OCI-M2 (cell line): ENCODE measurements at regions not wholly inside any gene's neighbourhood (a gene's known extent, or its start where the extent isn't known, plus 50 kb on each side); places are given as distances from the start of the nearest gene placed in this dataset.

ENCODE experiments used
- DNase-seq: peaks from one replicate; lab custom pipeline; 2025; ENCODE audit not compliant: unreplicated experiment; lab: John Stamatoyannopoulos, UW

DNA sequence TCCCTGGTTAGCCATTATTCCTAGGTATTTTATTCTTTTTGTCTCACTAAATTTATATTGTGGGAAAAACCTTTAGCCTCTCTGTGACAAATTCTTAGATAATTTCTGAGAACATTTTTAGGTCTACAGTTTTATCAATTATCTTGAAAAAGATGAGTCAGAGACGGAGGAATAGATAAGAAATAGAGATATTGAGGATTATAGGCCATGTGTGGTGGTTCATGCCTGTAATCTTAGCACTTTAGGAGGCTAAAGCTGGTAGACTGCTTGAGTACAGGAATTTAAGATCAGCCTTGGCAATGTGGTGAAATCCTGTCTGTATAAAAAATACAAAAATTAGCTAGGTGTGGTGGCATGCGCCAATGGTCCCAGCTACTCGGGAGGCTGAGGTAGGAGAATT is 960.2 kb downstream of the SQOR start:
- no peak for DNase-seq

DNA sequence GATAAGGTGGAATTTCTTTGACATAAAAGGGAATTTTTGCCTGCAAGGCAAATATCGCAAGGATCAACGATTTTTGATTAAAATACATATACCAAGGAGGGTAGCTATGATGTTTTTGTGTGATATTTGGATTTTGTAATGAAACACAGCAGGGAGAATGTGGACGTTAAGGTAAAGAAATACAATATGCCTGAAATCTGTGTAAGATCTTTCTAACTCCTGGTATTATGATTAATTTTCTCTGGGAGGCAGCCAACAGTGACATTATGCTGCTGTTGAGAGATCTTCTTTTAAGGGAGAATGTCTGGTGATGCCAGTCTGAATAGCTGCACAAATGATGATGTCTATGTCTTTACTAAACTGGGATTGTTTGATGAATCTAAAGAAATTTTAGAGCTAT is 972.2 kb downstream of the SQOR start:
- DNase-seq: no peak

DNA sequence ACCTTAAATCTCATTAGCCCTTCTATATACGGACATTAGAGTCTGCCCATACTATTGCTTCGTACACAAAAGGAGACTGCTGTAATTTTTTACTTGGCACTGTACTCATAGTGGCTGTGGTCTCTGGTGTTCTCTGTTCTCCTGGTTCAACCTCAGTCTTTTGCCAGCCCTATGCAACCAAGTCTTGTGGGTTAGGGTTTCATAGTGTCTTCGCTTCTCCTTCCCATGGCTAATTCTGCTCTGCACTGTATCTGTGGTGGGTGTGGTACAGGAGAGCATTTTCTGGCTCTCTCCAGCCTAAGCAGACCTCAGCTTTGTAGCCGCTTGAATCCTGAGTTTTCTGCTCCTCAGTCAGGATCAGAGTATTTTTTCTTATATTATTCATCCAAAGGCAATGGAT is 981.2 kb downstream of the SQOR start:
- no peak for DNase-seq

DNA sequence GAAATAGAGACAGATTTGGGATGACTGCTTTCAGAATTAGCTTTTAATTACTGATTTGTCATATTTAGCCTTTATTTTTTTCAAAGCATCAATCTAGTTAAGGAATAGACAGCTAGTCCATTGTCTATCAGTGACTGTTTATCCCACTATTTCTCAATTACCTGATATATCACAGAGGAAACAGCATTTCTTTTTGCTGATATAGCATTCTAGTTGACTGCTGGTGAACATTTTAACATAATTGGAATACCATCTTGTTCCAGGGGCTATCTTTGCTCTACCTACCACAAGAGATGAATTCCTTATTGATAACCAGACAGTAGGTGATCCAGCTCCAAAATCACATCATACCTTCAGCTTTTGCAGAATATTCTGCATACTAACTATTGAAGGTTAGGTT is 982.7 kb downstream of the SQOR start:
- DNase-seq: no peak

DNA sequence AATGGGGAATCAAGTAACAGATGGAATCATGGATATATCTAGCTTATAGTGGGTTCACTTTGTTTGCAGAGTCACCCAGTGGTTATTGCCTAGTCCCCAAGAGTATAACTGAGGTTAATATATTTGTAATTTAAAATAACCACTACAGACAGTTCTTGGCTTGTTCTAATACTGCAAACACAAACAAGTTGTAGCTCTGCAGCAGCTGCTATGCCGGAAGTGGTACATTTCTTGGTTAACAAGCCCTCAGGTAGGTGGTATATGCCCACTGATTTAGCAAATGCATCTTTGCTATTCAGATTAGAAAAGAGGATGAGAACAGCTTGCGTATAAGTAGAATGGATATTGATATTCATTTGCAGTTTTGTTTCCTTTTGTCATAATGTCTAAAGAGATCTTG is 984.2 kb downstream of the SQOR start:
- DNase-seq: no peak

DNA sequence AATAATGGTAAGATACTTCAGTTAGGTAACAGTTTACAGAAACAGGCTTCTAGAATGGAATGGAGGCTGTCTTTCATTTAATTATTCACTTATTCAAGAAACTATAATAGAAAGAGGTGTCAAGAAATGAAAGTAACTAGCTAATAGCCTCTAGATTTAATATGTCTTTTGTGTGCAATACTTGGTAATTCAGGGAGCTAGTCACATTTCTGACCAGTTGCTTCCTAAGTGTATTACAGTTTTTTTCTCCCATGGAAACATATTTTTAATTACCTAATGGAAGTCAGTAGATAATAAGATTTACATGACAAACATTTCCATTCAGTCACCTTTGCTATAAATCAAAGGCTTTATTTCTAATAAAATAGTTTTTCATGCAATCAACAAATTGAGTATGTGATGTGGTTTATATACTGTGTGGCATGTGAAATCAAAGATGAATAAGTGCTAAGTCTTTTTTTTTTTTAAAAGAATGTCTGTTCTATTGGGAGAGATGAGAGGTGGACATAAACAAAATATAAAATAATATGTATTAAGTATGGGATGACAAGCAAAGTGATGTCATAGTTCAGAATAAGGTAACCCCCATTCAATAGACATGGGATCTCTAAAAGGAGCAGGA is 985.7 kb downstream of the SQOR start:
- no peak for DNase-seq

DNA sequence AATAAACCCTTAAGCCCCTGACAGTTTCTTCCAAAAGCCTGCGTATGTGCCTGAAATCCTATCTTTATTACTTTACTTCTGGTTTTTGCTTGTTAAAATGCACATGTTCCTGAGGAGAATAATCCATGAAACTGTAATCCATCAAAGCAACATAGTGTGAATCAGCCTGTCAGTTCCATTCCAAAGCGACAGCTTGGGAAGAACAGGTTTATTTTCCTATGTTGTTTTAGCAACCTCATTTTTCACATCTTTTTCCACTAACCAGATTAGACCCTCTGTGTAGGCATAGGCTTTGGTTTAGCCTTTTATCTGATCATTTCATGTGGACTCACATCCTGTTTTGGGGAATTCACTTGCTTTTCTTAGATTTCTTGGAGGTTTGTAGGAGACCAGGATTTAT is 988.0 kb downstream of the SQOR start:
- DNase-seq: no peak

DNA sequence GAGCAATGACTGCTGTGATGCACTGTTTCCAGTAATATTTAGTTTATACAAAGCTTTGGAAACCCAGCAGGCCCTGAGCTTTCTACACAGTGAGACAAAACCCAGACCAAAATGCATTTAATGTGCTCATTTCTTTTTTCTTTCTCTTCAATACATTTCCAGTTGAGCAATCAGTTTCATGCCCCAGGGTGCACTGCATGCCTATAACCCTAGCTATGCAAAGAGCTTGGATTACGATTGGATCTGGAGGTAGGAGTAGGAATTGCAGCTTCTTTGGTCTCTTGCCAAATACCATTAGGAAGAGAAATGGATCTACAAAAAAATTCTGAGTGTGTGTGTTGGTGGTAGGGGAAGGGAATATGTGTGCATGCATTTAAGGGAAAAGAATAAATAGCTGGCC is 1001.4 kb downstream of the SQOR start:
- DNase-seq: no peak

DNA sequence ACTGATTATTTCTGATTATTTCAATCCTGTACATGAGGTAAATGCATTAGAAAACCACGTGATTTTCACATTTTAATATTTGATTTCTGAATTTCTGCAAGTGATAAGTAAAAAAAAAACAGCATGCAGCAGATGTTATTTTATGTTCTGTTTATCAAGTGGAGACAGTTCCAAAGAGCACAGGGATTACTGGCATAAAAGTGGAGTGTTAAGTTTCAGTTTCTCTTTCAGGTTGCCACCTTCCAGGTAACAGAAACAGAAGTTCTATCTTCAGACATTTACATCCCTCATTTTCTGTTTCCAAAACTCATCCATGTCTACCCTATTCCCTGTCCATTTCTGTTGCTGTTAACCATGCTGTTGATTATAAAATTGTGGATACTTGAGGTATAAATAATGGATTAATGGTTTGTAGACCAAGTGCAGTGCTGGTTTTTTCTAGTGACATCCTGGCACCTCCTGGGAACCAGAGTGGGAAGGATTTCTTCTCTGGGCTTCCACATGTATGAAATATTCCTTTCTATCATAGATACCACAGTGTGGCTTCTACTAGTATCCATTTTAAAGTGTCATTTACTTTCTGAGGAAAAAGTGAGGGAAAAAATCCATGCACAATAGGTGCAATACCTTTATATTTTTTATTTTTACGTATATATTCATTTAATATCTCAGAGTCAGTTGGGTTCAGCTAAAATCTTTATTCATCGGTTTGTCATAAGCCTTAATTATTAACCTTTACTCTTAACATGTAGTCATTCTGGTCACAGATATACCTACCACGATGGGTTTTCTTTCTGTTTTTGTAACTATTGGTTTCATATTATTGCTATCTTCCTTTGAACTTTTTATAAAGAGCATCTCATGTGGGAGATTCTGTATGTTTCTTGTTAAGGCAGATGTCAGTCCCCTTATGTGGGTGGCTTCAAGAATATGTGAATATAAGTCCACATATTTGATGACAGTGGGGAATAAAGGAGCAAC is 1010.0 kb downstream of the SQOR start:
- no peak for DNase-seq

DNA sequence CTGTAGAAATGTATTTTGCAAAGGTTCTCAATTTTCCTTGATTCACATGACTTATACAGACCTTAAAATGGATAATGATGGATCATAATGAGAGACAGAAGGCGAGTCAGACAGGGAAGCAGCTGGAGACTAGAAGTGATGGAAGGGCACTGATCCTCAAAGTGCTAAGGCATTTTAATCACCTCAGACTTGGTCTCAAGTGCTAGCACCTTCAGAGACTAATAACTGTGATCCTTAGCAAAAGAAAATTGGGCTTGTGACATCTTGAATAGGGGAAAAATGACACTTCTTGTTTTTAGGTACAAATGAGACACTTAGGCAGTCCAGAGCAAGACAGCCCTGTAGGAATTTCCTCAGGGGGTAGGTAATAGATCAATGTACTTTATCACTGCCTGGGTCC is 1011.7 kb downstream of the SQOR start:
- DNase-seq: no peak

DNA sequence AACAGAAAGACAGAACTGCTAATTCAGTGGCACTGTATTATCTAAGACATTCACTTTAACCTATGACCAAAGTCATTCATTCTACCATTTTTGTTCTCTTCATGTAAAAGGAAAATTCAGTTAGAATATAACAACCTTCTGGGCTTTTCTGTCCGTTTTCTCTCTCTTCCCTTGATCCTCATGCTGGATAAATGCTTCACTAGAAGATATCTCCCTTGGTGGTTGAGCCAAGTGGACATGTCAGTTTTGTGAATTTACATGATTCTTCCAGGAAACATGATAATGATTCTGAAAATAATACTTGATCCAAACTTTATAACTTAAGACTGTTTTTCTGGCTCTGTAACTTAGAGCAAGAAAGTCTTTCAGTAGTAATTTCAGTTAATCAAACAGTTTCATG is 1012.2 kb downstream of the SQOR start:
- no peak for DNase-seq

DNA sequence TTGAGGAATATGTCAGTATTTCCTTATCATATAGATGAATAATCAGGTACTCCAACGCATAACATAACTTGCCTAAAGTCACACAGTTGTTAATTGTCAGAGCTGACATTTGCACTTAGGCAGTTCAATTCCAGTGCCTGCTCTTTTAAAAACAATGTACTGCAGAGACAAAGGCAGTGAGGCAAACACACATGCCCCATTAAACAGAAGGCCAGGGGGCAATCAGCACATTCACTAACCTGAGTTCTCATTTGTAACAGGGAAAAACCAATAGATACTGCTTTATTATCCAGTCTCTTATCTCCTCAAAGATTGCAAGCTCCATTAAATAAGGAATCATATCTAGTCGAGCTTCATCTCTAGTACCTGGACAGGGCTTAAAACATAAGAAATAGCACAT is 1017.4 kb downstream of the SQOR start:
- DNase-seq: no peak

DNA sequence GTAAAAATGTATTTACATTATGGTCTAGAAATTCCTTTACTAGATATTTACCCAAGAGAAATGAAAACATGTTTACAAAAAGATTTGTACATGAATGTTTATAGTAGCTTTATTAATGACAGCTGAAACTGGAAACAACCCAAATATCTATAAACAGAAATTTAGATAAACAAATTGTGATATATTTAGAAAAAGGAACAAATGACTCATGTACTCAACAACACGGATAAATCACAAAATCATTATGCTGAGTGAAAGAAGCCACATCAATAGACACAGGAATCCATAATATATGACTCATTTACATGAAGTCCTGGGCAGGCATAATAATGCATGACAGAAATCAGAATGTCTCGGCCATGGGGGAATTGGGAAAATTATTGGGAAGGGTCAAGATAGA is 1020.2 kb downstream of the SQOR start:
- no peak for DNase-seq

DNA sequence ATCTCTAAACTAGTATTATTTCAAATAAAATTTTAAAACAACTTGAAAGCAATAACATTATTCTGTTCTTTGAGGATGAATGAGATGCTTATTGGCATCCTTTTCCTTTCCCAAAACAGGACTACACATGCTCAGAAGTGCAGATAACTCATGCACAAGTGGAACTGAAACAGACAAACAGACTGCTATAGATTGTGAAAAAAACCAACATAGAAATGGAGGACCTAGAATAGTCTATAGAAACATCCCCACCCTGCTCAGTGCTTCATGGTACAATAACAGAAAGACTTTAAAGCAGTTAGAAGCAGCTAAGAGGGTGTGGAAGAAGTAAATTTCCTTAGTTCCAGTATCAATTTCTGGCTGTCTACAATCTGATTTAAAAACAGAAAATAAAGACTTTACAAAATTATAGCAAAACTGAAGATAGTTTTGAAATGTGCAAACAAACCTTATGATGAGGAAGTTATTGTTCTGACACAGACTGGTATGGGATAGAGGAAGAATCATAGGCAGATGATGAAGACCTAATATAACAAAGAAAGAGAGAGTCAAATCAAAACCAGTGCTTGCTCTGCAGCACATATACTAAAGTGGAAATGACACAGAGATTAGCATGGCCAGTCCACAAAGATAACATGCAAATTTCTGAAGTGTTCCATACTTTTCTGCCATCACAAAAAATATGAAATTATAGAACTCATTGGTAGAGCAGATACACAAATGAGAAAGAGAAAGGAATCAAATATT is 1025.4 kb downstream of the SQOR start:
- no peak for DNase-seq

DNA sequence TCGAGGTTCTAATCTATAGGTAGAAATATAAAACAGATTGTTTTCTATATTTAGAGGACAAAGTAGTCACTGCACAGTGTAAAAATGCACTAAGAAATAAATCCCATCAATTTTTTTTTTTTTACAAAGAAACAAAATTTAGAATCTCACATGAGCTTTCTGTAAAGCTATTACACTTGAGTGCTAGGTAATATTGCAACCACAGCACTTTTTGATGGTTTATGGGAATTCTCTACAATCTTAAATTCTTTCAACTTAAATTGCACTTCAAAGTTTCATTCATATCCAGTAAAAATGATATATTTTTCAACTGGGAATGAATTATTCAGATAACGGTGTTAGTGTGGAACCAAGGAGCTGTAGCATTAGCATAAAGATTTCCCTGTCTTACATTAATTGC is 1035.4 kb downstream of the SQOR start:
- DNase-seq: no peak

DNA sequence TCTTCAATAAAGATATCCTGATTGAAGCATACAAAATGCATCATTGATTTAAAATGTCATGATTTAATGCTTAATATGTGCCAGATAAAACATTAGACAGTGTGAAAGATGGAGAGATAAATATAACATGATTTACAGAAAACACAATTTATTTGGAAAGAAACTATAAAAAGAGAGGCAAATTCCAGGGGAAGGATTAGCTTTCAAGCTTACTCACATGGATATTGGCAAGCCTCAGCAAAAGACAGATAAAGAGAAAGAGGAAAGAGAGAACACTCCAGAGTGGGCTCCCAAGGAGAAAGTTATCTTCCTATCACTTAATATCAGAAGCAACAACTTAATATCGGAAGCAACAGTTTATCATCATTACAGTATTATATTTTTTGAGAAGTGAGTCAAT is 1036.5 kb downstream of the SQOR start:
- no peak for DNase-seq

DNA sequence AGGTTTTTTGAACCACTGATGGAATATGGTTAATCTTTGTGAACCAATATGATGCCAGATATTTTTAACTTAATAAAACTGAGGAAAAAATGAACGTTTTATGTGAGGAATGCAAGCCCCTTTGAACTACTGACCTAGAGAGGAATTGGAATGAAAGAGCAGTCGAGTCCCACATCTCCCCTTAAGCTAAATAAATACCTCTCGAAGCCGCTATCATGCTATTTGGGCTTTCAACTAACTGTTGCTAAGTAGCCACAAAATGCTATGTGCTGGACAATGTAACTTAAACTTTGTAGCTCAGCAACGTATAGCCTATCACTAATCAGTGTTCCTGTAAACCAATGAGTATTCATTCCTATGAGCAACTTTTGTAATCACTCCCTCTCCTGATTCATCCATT is 1037.2 kb downstream of the SQOR start:
- no peak for DNase-seq

DNA sequence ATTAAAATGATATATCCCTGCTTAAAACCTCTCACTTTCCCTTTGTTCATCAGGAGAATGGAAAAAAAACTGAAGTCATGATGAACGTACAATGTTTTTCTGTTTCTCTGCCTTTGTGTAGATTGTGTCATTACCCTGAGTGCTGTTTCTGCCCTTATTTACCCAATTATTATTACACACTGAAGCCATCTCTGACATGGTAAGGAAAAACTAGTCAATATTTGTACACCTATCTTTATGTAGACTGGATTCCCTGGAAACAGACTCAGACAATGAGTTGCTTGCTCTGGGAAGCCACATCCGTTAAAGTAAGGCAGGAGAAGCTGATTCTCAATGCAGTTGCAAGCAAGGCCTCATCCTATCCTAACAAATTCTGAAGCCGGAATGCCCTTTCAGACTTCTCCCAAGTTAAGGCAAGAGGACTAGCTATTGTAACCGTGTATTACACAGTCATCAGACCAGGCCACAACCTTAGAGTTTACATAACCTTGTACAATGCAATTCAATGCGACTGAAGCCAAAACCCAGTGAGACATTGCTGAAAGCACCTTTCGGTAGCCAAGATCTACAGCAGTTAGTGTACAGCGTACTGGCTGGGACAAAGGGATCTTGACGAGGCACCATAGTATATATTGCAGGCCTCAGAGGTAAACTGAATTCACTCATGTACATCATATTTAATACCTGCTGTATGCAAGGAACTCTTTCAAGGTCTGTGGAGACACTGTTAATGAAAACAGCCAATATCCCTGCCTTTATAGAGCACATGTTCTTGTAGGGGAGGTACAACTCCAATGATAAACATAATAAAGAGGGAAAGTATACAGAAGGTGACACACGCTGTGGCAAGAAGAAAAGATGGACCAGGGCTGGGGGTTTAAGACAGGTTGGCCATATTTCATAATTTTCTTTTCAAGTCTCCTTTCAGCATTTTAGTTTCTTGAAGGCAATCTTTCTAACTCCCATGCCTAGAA is 1040.8 kb upstream of the SEMA6D start:
- no peak for DNase-seq

DNA sequence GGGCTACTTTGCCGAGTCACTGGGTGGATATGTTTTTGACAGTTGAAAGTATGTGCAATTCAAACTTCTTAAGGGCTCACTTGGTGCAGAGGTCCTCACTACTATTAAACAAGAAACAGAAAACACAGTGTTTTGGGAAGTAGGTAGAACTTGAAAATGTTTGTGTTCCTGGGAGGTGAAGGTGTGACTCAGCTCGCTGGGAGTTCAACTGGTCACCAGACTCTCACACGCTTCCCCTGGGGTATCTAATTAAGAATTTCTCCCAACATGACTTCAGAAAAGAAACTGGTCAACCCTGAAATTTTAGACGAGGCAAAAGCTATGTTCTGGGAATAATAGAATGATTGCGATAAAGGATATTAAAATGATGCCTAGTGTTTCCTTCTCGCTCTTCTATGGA is 1039.8 kb upstream of the SEMA6D start:
- no peak for DNase-seq

DNA sequence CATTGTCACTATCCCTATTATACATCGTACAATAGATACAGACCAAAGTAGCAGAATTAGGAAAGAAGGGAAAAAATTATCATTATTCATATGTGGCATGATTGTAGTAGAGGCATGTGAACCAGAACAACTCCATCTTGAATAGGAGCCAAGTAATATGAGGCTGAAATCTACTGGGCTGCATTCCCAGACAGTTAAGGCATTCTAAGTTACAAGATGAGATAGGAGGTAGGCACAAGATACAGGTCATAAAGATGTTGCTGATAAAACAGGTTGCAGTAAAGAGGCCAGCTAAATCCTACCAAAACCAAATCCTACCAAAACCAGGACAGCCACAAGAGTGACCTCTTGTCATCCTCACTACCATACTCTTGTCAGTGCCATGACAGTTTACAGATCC is 1035.4 kb upstream of the SEMA6D start:
- DNase-seq: no peak
